ENCODE measurements at regions not wholly inside any gene's neighbourhood (a gene's known extent, or its start where the extent isn't known, plus 50 kb on each side); places are given as distances from the start of the nearest gene placed in this dataset.

- no peak for TF ChIP-seq SMC3 (IDR thresholded peaks at IDR 0.05; ENCODE audit: low read length)
- no peak for TF ChIP-seq PATZ1 (CRISPR knock-in tag; IDR thresholded peaks at IDR 0.05)
- TF ChIP-seq ZSCAN29 (CRISPR knock-in tag; conservative IDR thresholded peaks at IDR 0.05): no peak
- no peak for TF ChIP-seq SMAD3 (CRISPR knock-in tag; IDR thresholded peaks at IDR 0.05)
- TF ChIP-seq NR2C2 (CRISPR knock-in tag; IDR thresholded peaks at IDR 0.05; ENCODE audit: borderline replicate concordance): no peak
- no peak for TF ChIP-seq FOSL2 (CRISPR knock-in tag; IDR thresholded peaks at IDR 0.05)
- TF ChIP-seq REXO4 (CRISPR knock-in tag; IDR thresholded peaks at IDR 0.05; ENCODE audit: borderline replicate concordance): no peak
- TF ChIP-seq POLR2A (IDR thresholded peaks at IDR 0.05; ENCODE audit: insufficient read depth in 1 of 2, low read depth in 2 of 2, low read length in 2 of 2): no peak
- TF ChIP-seq YY1 (IDR thresholded peaks at IDR 0.05; ENCODE audit: insufficient read depth, insufficient replicate concordance, low read depth, low read length): no peak
- no peak for TF ChIP-seq THAP9 (CRISPR knock-in tag; IDR thresholded peaks at IDR 0.05; ENCODE audit: borderline replicate concordance)
- no peak for TF ChIP-seq REPIN1 (CRISPR knock-in tag; IDR thresholded peaks at IDR 0.05; ENCODE audit: borderline replicate concordance, low read depth)
- no peak for TF ChIP-seq CBX2 (IDR thresholded peaks at IDR 0.05; ENCODE audit: low read depth, low read length)
- TF ChIP-seq CBX2 (CRISPR knock-in tag; IDR thresholded peaks at IDR 0.05; ENCODE audit: low read depth): no peak
- TF ChIP-seq NFYC (CRISPR knock-in tag; IDR thresholded peaks at IDR 0.05): no peak
Observed at GRCh38 chr3:87581240-87581639, 304.9 kb upstream of the POU1F1 start.

All from HepG2 (cell line).